ENCODE measurements at regions not wholly inside any gene's neighbourhood (a gene's known extent, or its start where the extent isn't known, plus 50 kb on each side); places are given as distances from the start of the nearest gene placed in this dataset.
"Not testable (repeated sequence)": the region's sequence is repeated elsewhere in the genome, so short reads cannot be mapped to it uniquely, and the experiment has no call there.

GRCh38 chr10:117622471-117623184 lies 80.1 kb downstream of the EMX2 start:
- Histone ChIP-seq H3K4me1 (no peaks in the 10 kb centered on the region), H3K27ac (no peak overlapping the region), H3K27me3 (no peaks in the 10 kb centered on the region), H3K4me3 (no peak overlapping the region), H3K9me3 (replicated peaks) (no peaks in the 10 kb centered on the region), H3K36me3 (no peaks in the 10 kb centered on the region)
- no peak for DNase-seq

DNA sequence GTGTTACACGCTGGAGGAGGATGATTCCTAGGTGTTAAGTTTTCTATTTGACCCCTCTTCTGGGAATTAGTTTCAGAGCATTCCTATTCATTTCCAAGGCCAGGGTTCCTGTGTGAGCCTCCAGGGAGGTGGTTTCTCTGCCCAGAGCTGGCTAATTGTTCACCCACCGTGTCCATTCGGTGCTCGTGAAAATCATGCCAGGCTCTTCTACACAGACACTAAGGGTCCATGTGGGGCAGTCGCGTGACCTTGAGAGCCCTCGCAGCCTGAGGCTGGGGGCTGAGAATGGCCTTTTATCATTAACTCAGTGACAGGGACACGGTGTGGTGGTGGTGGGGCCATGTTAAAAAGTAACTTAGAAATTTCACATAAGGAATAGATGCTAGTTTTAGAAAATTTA lies 83.7 kb downstream of the EMX2 start:
- Histone ChIP-seq H3K9me3 (replicated peaks) (no peaks in the 10 kb centered on the region), H3K27me3 (no peaks in the 10 kb centered on the region; the same call in 1 of the 2 replicates), H3K36me3 (no peaks in the 10 kb centered on the region), H3K4me3 (no peak overlapping the region), H3K4me1 (no peaks in the 10 kb centered on the region), H3K27ac (no peak overlapping the region)
- DNase-seq, result no peak

DNA sequence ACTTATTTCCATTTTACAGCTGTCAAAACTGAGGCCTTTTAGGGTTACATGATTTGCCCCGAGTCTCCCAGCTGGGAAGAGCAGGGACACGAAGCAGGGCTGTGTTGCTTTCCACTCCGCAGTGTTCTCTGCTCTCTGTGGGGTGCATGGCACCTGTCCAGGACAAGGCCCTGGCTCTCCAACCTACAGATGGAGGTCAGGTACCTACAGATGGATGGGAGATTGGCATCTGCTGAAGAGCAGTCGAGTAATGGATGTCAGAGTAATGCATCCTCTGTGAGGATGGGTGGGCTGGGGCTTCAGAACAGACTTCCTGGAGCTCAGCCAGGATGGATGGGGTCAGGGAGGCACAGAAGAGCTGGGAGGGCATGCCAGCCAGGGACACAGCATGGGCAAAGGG lies 85.0 kb downstream of the EMX2 start:
- no peaks in the 10 kb centered on the region for H3K4me1 ChIP-seq
- H3K9me3 ChIP-seq (replicated peaks), result no peaks in the 10 kb centered on the region
- DNase-seq, result no peak

DNA sequence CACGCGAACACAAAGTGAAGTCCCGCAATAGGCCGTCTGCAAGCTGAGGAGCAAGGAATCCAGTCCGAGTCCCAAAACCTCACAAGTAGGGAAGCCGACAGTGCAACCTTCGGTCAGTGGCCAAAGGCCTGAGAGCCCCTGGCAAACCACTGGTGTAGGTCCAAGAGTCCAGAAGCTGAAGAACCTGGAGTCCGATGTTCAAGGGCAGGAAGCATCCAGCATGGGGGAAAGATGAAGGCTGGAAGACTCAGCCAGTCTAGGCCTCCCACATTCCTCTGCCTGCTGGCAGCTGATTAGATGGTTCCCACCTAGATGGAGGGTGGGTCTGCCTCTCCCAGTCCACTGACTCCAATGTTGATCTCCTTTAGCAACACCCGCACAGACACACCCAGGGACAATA lies 87.2 kb downstream of the EMX2 start:
- not testable (repeated sequence) for H3K36me3 ChIP-seq; H3K27ac ChIP-seq; H3K9me3 ChIP-seq (replicated peaks); H3K27me3 ChIP-seq; DNase-seq; H3K4me3 ChIP-seq; H3K4me1 ChIP-seq

More for the DNA sequence above, 85.0 kb downstream of the EMX2 start:
- Histone ChIP-seq H3K36me3 (no peaks in the 10 kb centered on the region), H3K4me3 (no peak overlapping the region), H3K27ac (no peak overlapping the region), H3K27me3 (no peaks in the 10 kb centered on the region; the same call in 1 of the 2 replicates)

DNA sequence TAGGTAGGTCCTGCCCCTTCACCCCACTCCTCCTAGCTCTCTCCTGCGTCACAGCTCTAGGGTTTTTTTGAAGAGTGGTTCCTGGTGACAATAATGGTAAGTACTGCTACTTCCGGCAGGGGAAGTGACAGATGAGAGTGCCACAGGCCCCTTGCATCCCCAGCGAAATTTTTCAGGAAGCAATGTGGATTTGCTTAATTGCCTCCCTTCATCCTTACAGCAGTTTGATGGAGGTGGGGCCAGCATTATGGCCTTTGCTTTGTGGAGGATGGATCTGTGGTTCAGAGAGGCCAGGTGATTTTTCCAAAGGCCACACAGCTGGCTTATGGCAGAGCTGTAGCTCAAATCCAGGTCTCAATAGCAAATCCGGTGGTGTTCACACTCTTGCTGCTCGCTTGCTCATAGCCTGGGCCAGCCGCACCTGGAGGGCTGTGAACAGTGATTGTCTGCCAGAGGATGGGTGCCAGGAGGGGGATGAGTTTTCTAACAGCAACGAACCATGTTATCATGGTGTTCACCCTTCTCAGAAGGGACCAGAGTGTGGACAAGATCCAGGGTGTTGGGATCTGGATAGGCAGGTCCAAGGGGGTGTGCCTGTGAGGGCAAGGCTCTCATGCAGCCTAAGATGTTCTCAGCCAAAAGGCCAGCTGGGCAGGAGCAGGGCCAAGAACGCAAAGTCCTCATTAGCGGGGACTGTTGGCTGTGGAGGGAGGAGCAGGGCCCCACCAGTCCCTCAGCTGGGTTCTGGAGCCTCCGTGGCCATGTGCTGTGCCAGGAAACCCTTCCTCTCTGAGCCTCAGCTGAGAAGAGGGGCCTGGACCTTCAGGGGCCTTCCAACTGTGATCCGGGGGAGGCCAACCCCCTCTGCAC lies 89.0 kb downstream of the EMX2 start:
- no peaks in the 10 kb centered on the region for H3K36me3 ChIP-seq
- H3K9me3 ChIP-seq (replicated peaks), result no peaks in the 10 kb centered on the region
- no peaks in the 10 kb centered on the region for H3K4me1 ChIP-seq
- H3K27ac ChIP-seq, result no peak overlapping the region
- no peak for DNase-seq
- H3K4me3 ChIP-seq, result no peak overlapping the region
- H3K27me3 ChIP-seq, result no peaks in the 10 kb centered on the region; the same call in 1 of the 2 replicates

DNA sequence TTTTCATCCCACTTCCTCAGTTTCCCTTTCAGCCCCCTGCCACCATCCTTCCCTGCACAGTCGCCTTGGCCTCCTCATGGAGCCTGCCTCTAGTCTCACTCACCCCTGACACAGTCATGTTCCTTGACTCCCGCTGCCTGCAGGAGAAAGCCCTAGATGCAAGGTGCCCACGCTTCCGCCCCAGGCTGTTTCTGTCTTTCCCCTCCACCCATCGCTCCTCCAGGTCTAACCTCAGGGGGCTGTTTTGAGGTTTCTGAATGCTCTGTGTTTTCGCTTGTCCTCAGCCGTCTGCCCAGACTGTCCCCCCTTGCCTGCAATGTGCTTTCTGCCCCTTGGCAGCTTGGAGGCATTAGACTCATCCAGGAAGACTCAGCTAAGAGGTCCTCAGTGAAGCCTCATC lies 89.9 kb downstream of the EMX2 start:
- Histone ChIP-seq H3K9me3 (replicated peaks) (no peaks in the 10 kb centered on the region), H3K4me1 (no peaks in the 10 kb centered on the region), H3K4me3 (no peak overlapping the region), H3K36me3 (no peaks in the 10 kb centered on the region), H3K27me3 (no peaks in the 10 kb centered on the region; the same call in 1 of the 2 replicates), H3K27ac (no peak overlapping the region)
- no peak for DNase-seq

- Histone ChIP-seq H3K4me1 (no peaks in the 10 kb centered on the region), H3K36me3 (no peaks in the 10 kb centered on the region), H3K27me3 (no peaks in the 10 kb centered on the region), H3K27ac (no peak overlapping the region), H3K9me3 (replicated peaks) (no peaks in the 10 kb centered on the region), H3K4me3 (no peak overlapping the region)
- no peak for DNase-seq
Measured at GRCh38 chr10:117635826-117636225, 93.3 kb downstream of the EMX2 start.

DNA sequence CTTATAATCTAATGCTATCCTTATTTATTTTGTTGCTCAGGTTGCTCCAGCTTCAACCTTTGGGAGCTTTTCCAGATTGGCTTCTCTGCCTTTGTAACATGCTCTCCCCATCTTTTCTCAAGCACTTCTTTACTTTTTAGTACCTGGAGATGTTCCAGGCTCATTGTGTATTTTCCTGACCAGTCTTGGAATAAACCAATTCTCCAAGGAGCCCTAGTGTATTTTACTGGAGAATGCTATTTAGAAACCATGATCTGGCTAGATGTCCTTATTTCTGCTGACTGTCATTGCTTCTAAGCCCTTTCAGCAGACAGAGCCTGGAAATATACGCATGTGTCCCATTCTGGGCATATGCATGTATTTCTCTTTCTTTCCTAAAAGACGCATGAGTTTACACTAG lies 95.7 kb downstream of the EMX2 start:
- no peaks in the 10 kb centered on the region for H3K4me1 ChIP-seq
- no peaks in the 10 kb centered on the region for H3K36me3 ChIP-seq
- H3K4me3 ChIP-seq, result no peak overlapping the region
- no peak for DNase-seq
- no peaks in the 10 kb centered on the region for H3K27me3 ChIP-seq
- H3K9me3 ChIP-seq (replicated peaks), result no peaks in the 10 kb centered on the region
- no peak overlapping the region for H3K27ac ChIP-seq

- Histone ChIP-seq H3K4me3 (no peak overlapping the region), H3K27ac (no peak overlapping the region), H3K27me3 (no peaks in the 10 kb centered on the region), H3K9me3 (replicated peaks) (no peaks in the 10 kb centered on the region), H3K36me3 (no peaks in the 10 kb centered on the region), H3K4me1 (no peaks in the 10 kb centered on the region)
- no peak for DNase-seq
Measured at GRCh38 chr10:117638664-117639200, 96.2 kb downstream of the EMX2 start.

GRCh38 chr10:117640406-117640805 lies 97.9 kb downstream of the EMX2 start:
- DNase-seq, result no peak
- no peak overlapping the region for H3K4me3 ChIP-seq
- H3K36me3 ChIP-seq, result no peaks in the 10 kb centered on the region
- no peak overlapping the region for H3K27ac ChIP-seq
- H3K4me1 ChIP-seq, result no peaks in the 10 kb centered on the region
- H3K9me3 ChIP-seq (replicated peaks), result no peaks in the 10 kb centered on the region
- no peaks in the 10 kb centered on the region for H3K27me3 ChIP-seq

DNA sequence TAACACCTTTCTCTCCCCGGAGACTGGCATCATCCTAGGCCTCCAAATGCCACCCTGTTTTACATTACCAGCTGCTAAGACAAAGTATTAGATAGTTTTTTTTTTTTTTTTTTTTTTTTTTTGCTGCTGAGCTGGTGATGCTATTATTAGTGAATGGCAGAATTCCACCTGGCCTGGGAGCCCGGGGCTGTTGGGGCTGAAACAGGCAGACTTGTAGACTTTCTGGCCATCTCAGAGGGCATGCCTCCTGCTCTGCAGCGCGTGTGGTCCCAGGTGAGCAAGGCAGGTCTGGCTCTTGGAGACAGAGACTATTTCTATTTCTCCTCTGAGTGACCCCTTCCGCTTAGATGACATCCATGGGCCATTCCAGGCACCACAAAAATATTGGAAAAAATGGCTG lies 104.2 kb downstream of the EMX2 start:
- Histone ChIP-seq H3K27me3 (no peaks in the 10 kb centered on the region), H3K4me3 (no peak overlapping the region), H3K4me1 (no peaks in the 10 kb centered on the region), H3K36me3 (no peaks in the 10 kb centered on the region), H3K9me3 (replicated peaks) (no peaks in the 10 kb centered on the region), H3K27ac (no peak overlapping the region)
- DNase-seq, result no peak

- H3K9me3 ChIP-seq (replicated peaks), result no peaks in the 10 kb centered on the region
- H3K36me3 ChIP-seq, result no peaks in the 10 kb centered on the region
- no peaks in the 10 kb centered on the region for H3K27me3 ChIP-seq
- no peak overlapping the region for H3K4me3 ChIP-seq
- DNase-seq, result no peak
- no peak overlapping the region for H3K27ac ChIP-seq
- H3K4me1 ChIP-seq, result no peaks in the 10 kb centered on the region
Measured at GRCh38 chr10:117647306-117647705, 104.8 kb downstream of the EMX2 start.

GRCh38 chr10:117651121-117651520 lies 108.6 kb downstream of the EMX2 start:
- Histone ChIP-seq H3K4me1 (no peaks in the 10 kb centered on the region), H3K36me3 (no peaks in the 10 kb centered on the region), H3K27me3 (no peaks in the 10 kb centered on the region), H3K27ac (no peak overlapping the region), H3K9me3 (replicated peaks) (no peaks in the 10 kb centered on the region), H3K4me3 (no peak overlapping the region)
- no peak for DNase-seq

DNA sequence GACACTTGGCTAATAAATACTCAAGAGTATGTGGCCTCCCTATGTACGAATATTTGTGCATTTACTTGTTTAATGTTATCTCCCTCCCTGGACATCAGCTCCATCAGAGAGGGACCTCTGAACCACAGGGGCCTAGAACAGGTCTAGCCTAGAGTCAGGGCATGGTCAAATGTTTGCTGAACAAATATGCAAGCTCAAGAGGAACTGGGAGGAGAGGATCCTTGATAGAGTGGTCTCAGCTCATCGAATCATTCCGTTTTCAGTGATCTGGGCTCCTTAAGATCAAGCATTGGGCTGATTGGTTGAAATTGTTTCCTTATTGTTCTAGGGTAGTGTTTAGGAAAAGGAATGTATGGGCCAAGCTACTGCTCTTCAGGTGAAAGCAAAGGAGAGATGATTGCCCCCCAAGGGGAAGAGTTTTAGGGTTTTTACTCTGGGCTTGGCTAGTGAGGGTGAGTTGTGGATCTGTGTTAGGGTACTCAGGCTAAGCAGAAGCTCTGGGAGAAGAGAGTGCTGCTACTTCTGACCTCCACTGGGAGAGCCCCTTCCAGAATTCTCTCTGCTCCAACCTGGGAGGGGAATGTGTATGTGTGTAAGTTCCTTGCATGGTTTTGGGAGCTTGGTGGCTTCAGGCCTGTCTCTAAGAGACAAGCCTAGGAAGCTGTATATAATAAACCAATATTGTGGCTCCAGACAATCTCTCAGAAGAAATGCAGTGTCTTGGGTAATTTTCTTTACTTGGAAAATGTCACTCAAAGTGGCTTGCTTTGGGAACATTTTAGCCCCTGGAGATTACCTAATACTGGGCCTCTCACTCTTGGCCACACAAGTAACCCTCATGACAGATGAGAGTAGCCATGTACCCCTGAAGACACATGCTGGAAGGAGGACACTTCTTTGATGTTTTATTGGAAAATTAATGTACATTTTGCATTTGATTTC lies 110.0 kb downstream of the EMX2 start:
- Histone ChIP-seq H3K27ac (no peak overlapping the region), H3K27me3 (no peaks in the 10 kb centered on the region)

More for the DNA sequence above, 110.0 kb downstream of the EMX2 start:
- Histone ChIP-seq H3K4me1 (no peaks in the 10 kb centered on the region), H3K9me3 (replicated peaks) (no peaks in the 10 kb centered on the region), H3K36me3 (no peaks in the 10 kb centered on the region), H3K4me3 (no peak overlapping the region)
- no peak for DNase-seq
